GM23248 (cell line): ENCODE measurements at regions not wholly inside any gene's neighbourhood (a gene's known extent, or its start where the extent isn't known, plus 50 kb on each side); places are given as distances from the start of the nearest gene placed in this dataset.

Experiments used
- DNase-seq: peaks from one replicate; pipeline ENCODE4 v3.0.0-alpha.2; 2015
- H2AFZ ChIP-seq: fragments of 200-600 bp; sonication (generic); 2 replicates; pipeline ENCODE4 v1.6.1; 2016; ENCODE audit warnings: antibody characterized with exemption
- H3F3A ChIP-seq: fragments of 200-600 bp; sonication (generic); 2 replicates; pipeline ENCODE4 v1.6.1; 2016; ENCODE audit warnings: mild to moderate bottlenecking, antibody characterized with exemption, mixed run types; ENCODE audit not compliant: insufficient read depth
- H3K27ac ChIP-seq: fragments of 200-600 bp; sonication (generic); 2 replicates; pipeline ENCODE4 v1.5.1; 2016; ENCODE audit warnings: mild to moderate bottlenecking
- H3K27me3 ChIP-seq: fragments of 200-600 bp; sonication (generic); replicated peaks from 2 replicates; pipeline ENCODE4 v1.6.1; 2016; ENCODE audit warnings: mild to moderate bottlenecking; ENCODE audit not compliant: insufficient read depth
- H3K36me3 ChIP-seq: fragments of 200-600 bp; sonication (generic); 2 replicates; pipeline ENCODE4 v1.6.1; 2016; ENCODE audit warnings: low read depth, mild to moderate bottlenecking
- H3K4me1 ChIP-seq: fragments of 200-600 bp; sonication (generic); 2 replicates; pipeline ENCODE4 v1.6.1; 2016; ENCODE audit warnings: mild to moderate bottlenecking; ENCODE audit not compliant: insufficient read depth
- H3K4me2 ChIP-seq: fragments of 200-600 bp; sonication (generic); one replicate; pipeline ENCODE4 v1.6.1; 2016; ENCODE audit warnings: mild to moderate bottlenecking; ENCODE audit not compliant: unreplicated experiment
- H3K4me3 ChIP-seq: fragments of 200-600 bp; sonication (generic); 2 replicates; pipeline ENCODE4 v1.5.1; 2016; ENCODE audit warnings: mild to moderate bottlenecking
- H3K79me2 ChIP-seq: fragments of 200-600 bp; sonication (generic); 2 replicates; pipeline ENCODE4 v1.6.1; 2016; ENCODE audit warnings: mild to moderate bottlenecking; ENCODE audit not compliant: insufficient read depth
- H3K9ac ChIP-seq: fragments of 200-600 bp; sonication (generic); 2 replicates; pipeline ENCODE4 v1.6.1; 2016; ENCODE audit warnings: mild to moderate bottlenecking
- H3K9me2 ChIP-seq: fragments of 200-600 bp; sonication (generic); 2 replicates; pipeline ENCODE4 v1.6.1; 2016; ENCODE audit warnings: mixed run types, mild to moderate bottlenecking, moderate library complexity; ENCODE audit not compliant: insufficient read depth
- H3K9me3 ChIP-seq: fragments of 200-600 bp; sonication (generic); one replicate; pipeline ENCODE4 v1.6.1; 2017; ENCODE audit warnings: low read depth
- H4K20me1 ChIP-seq: fragments of 200-600 bp; sonication (generic); 2 replicates; pipeline ENCODE4 v1.6.0; 2016; ENCODE audit not compliant: insufficient read depth
- EZH2 ChIP-seq: fragments of 200-600 bp; sonication (generic); IDR thresholded peaks from 2 replicates; pipeline ENCODE4 v1.6.1; 2018; ENCODE audit warnings: antibody characterized with exemption, mild to moderate bottlenecking; ENCODE audit not compliant: insufficient read depth, poor library complexity, severe bottlenecking
- EZH2phosphoT487 ChIP-seq: fragments of 200-600 bp; sonication (generic); IDR thresholded peaks from 2 replicates; pipeline ENCODE4 v1.6.1; 2018; ENCODE audit warnings: antibody characterized with exemption, moderate library complexity, mild to moderate bottlenecking, low read depth; ENCODE audit not compliant: insufficient read depth
- WGBS, 2 experiments: methylation state at CpG; one replicate each; pipeline ENCODE4 v1.1.6; 2015 to 2017; ENCODE audit warnings: low lambda C conversion rate in 2 of 2, low coverage in 1 of 2; ENCODE audit errors: missing lambda C conversion rate in 2 of 2; 5-methylcytosine and 5-hydroxymethylcytosine counted together
- in situ Hi-C: fragments of 300-500 bp; cut with MboI; formaldehyde crosslinking; loops from 2 replicates; pipeline ENCODE4 v1.15.0; 2020

DNA sequence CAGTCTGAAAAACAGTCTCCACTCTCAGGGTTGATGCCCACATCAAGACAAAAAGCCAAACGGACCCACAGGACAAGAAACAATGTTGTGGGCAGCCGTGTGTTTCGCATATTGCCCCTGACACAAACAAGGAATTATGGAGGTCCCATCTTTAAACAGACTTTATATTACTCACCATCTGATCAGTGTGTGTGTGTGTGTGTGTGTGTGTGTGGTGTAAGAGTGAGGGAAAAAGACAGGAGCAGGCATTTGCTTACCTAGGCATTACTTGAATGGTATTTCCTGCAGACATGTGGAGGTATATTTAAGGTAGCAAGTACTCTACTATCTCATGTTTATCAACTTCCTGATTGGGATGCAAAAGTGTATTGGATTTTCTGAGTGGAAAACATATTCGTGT is 136.3 kb downstream of the TMCO5A start:
- Histone ChIP-seq H3F3A (peaks cover 25% of the 10 kb centered on the region), H2AFZ (no peak overlapping the region), H3K4me1 (peaks cover 39% of the 10 kb centered on the region), H3K4me3 (no peak overlapping the region), H3K9me3 (no peaks in the 10 kb centered on the region), H3K9ac (no peak overlapping the region), H3K9me2 (no peaks in the 10 kb centered on the region), H3K27ac (no peak overlapping the region), H3K36me3 (no peaks in the 10 kb centered on the region), H3K27me3 (no peaks in the 10 kb centered on the region), H3K4me2 (no peak overlapping the region), H3K79me2 (no peaks in the 10 kb centered on the region), H4K20me1 (no peaks in the 10 kb centered on the region)
- no peak for TF ChIP-seq EZH2phosphoT487
- TF ChIP-seq EZH2, result no peak
- 83 to 86% methylated on average over 4 of the region's 4 CpGs for WGBS, 2 experiments
- DNase-seq, result no peak
- in situ Hi-C loops, result no loop called here

DNA sequence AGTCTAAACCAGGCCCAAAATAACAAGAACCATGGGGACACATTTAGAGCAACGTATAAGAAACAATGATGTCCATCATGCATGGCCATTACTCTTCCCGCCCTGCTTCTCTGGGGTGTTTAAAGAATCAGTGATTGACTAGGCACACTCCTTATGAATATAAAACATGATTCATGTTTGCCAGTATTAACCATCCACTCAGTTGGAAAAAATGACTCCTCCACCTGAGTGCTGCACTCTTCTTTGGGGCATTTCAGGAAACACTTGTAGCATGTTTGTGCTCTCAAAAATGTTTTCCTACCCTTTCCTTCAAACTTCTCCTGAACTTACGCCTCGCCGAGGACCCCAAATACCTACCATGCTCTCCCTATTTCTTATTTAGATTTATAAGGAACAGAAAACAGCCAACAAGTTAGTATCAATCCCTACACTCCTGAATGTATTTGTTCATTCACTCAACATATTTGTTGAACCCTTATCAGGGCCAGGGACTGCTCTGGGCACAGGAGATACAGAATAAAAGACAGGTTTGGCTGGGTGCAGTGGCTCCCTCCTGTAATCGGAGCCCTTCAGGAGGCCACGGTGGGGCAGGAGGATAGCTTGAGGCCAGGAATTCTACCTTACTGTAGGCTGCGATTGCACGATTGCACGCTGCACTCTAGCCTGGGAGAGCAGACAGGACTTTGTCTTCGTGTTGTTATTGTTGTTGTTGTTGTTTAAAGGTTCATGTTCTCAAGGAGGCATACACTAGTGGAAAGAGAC is 137.0 kb downstream of the TMCO5A start:
- Histone ChIP-seq H3K9me2 (no peaks in the 10 kb centered on the region), H3F3A (peaks cover 25% of the 10 kb centered on the region), H3K36me3 (no peaks in the 10 kb centered on the region), H3K27me3 (no peaks in the 10 kb centered on the region), H3K4me3 (no peak overlapping the region), H3K9ac (no peak overlapping the region), H3K4me1 (peaks cover 39% of the 10 kb centered on the region), H2AFZ (no peak overlapping the region), H3K4me2 (peak overlapping the region; percentile 91), H3K27ac (no peak overlapping the region), H3K9me3 (no peaks in the 10 kb centered on the region), H3K79me2 (no peaks in the 10 kb centered on the region), H4K20me1 (no peaks in the 10 kb centered on the region)
- in situ Hi-C loops, result no loop called here
- WGBS, 2 experiments, result 93 to 94% methylated on average over 11 of the region's 11 CpGs
- peak; percentile 31 for DNase-seq
- TF ChIP-seq EZH2phosphoT487 (no peak), EZH2 (no peak)

DNA sequence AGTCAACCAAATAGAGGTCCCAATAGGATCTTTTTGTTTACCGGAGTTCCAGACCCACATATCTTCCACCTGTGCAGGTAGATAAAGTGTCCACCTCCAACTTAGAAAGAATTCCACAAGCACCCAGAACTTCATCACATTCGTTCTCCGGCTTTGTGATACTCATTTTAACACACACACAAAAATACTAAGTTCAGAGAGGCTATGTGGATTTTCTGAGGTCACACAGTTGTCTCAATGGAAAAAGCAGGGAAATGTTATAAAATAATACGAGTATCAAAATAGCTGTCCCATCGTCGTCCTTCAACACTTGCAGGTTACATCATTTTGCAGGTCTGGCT is 137.5 kb downstream of the TMCO5A start:
- H4K20me1 ChIP-seq, result no peaks in the 10 kb centered on the region
- H3K27ac ChIP-seq, result peak overlapping the region; percentile 83
- WGBS, 2 experiments, result 40 to 43% methylated on average over 6 of the region's 6 CpGs
- TF ChIP-seq EZH2phosphoT487 (no peak), EZH2 (no peak)
- H3K27me3 ChIP-seq, result no peaks in the 10 kb centered on the region
- H3K4me2 ChIP-seq, result peak overlapping the region; percentile 91
- no peak for DNase-seq
- H3K79me2 ChIP-seq, result no peaks in the 10 kb centered on the region
- H3K9ac ChIP-seq, result peak overlapping the region; percentile 89
- peaks cover 25% of the 10 kb centered on the region for H3F3A ChIP-seq
- no peaks in the 10 kb centered on the region for H3K36me3 ChIP-seq
- peak overlapping the region; percentile 73 for H3K4me3 ChIP-seq
- H3K9me2 ChIP-seq, result no peaks in the 10 kb centered on the region
- peak overlapping the region; percentile 95 for H2AFZ ChIP-seq
- in situ Hi-C loops, result no loop called here
- H3K4me1 ChIP-seq, result peaks cover 39% of the 10 kb centered on the region
- no peaks in the 10 kb centered on the region for H3K9me3 ChIP-seq

DNA sequence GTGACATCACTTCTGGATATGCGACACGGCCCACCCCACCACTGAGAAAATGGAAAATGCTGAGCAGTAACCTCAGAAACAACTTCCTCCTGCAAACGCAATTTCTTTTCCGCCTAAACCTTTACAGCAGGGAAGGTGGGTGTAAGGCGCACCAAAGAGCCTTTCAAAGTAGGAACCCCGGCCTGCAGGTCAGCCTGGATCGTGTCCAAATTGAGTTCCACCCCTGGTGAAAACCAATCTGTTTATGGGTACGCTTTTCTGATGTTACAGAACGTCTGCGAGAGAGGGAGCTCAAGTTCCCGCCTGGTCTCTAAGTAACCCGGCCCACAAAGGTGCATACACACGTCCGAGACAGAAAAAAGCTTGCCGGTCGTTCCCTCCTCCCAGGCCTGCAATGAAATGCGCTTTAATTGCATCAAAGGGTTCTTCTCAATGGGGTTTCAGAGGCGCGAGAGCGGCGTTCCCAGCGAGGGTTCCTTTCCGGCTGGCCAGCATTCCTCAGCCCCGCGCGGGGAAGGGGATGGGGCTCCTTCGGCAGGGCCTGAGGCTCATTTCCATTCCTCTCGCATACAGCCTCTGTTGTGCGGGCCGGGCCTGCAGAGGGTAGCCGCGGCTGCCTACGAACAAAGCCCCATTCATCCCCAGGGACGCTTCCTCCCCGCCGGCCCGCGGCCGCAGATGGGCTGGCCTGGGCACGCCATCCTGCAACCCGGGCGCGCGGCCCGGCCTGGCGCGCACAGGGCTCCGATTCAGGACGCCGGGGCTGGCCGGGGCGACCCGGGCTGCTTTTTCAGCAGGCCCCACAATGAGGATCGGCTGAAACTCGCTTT is 138.1 kb downstream of the TMCO5A start:
- Histone ChIP-seq H2AFZ (peak overlapping the region; percentile 95), H3K9me3 (no peaks in the 10 kb centered on the region), H3K79me2 (no peaks in the 10 kb centered on the region), H3K4me1 (peaks cover 39% of the 10 kb centered on the region), H3K4me2 (peak overlapping the region; percentile 91), H3K4me3 (peak overlapping the region; percentile 73), H3K27ac (peak overlapping the region; percentile 83), H3K27me3 (no peaks in the 10 kb centered on the region), H3F3A (peaks cover 25% of the 10 kb centered on the region), H3K36me3 (no peaks in the 10 kb centered on the region), H3K9me2 (no peaks in the 10 kb centered on the region), H4K20me1 (no peaks in the 10 kb centered on the region), H3K9ac (peak overlapping the region; percentile 89)
- WGBS, 2 experiments, result 3 to 4% methylated on average over 50 to 53 of the region's 55 CpGs
- in situ Hi-C loops, result no loop called here
- peak; percentile 86 for DNase-seq
- no peak for TF ChIP-seq EZH2
- no peak for TF ChIP-seq EZH2phosphoT487
